ENCODE measurements at regions not wholly inside any gene's neighbourhood (a gene's known extent, or its start where the extent isn't known, plus 50 kb on each side); places are given as distances from the start of the nearest gene placed in this dataset.
"Not testable (repeated sequence)": the region's sequence is repeated elsewhere in the genome, so short reads cannot be mapped to it uniquely, and the experiment has no call there.

- DNase-seq (ENCODE audit: low spot score), result no peak
- Histone ChIP-seq H3K4me2 (no peak overlapping the region), H3K36me3 (no peaks in the 10 kb centered on the region), H3K27ac (no peak overlapping the region), H4K20me1 (ENCODE audit: low read depth) (no peaks in the 10 kb centered on the region), H3K9ac (no peak overlapping the region), H3K9me3 (ENCODE audit: low read depth) (peaks cover 6% of the 10 kb centered on the region), H2AFZ (replicated peaks) (no peak overlapping the region), H3K79me2 (ENCODE audit: low read depth) (no peaks in the 10 kb centered on the region), H3K27me3 (no peaks in the 10 kb centered on the region), H3K4me3 (no peak overlapping the region), H3K4me1 (no peaks in the 10 kb centered on the region), H3F3A (ENCODE audit: low read depth) (no peaks in the 10 kb centered on the region)
- Mint-ChIP-seq H3K27ac (no peak overlapping the region), H3K36me3 (no peaks in the 10 kb centered on the region), H3K4me1 (no peaks in the 10 kb centered on the region), H3K27me3 (ENCODE audit: insufficient read depth, low read depth) (no peaks in the 10 kb centered on the region), H3K4me3 (no peak overlapping the region), H3K9me3 (peaks cover 70% of the 10 kb centered on the region)
- no peak for TF ChIP-seq EZH2phosphoT487 (IDR thresholded peaks at IDR 0.05)
- TF ChIP-seq CTCF (IDR thresholded peaks at IDR 0.05), result no peak
- no peak for TF ChIP-seq EZH2 (IDR thresholded peaks at IDR 0.05)
These were observed 93.3 kb upstream of the ZNF267 start for GRCh38 chr16:31780342-31780741.

- Mint-ChIP-seq H3K9me3 (peaks cover 38% of the 10 kb centered on the region), H3K4me1 (no peaks in the 10 kb centered on the region), H3K27me3 (ENCODE audit: insufficient read depth, low read depth) (no peaks in the 10 kb centered on the region), H3K4me3 (no peak overlapping the region), H3K27ac (no peak overlapping the region), H3K36me3 (no peaks in the 10 kb centered on the region)
- no peak overlapping the region for H3K9ac ChIP-seq
- H3K36me3 ChIP-seq, result no peaks in the 10 kb centered on the region
- TF ChIP-seq EZH2 (IDR thresholded peaks at IDR 0.05), result no peak
- no peaks in the 10 kb centered on the region for H3F3A ChIP-seq (ENCODE audit: low read depth)
- H3K4me2 ChIP-seq, result no peak overlapping the region
- no peak for DNase-seq (ENCODE audit: low spot score)
- peaks cover 30% of the 10 kb centered on the region for H3K9me3 ChIP-seq (ENCODE audit: low read depth)
- H3K4me3 ChIP-seq, result no peak overlapping the region
- H3K27ac ChIP-seq, result no peak overlapping the region
- H3K27me3 ChIP-seq, result no peaks in the 10 kb centered on the region
- no peaks in the 10 kb centered on the region for H3K4me1 ChIP-seq
- H3K79me2 ChIP-seq (ENCODE audit: low read depth), result no peaks in the 10 kb centered on the region
- H2AFZ ChIP-seq (replicated peaks), result no peak overlapping the region
- no peaks in the 10 kb centered on the region for H4K20me1 ChIP-seq (ENCODE audit: low read depth)
These were observed 88.5 kb upstream of the ZNF267 start for GRCh38 chr16:31785126-31785525.

GRCh38 chr16:31807086-31807485 is 66.5 kb upstream of the ZNF267 start:
- H3K27ac ChIP-seq, result no peak overlapping the region
- no peak overlapping the region for H3K4me3 Mint-ChIP-seq
- H3F3A ChIP-seq (ENCODE audit: low read depth), result no peaks in the 10 kb centered on the region
- no peak overlapping the region for H3K9ac ChIP-seq
- no peaks in the 10 kb centered on the region for H3K36me3 ChIP-seq
- peaks cover 3% of the 10 kb centered on the region for H3K27me3 Mint-ChIP-seq (ENCODE audit: insufficient read depth, low read depth)
- no peaks in the 10 kb centered on the region for H4K20me1 ChIP-seq (ENCODE audit: low read depth)
- H3K4me3 ChIP-seq, result no peak overlapping the region
- no peaks in the 10 kb centered on the region for H3K4me1 ChIP-seq
- no peaks in the 10 kb centered on the region for H3K4me1 Mint-ChIP-seq
- no peak overlapping the region for H3K27ac Mint-ChIP-seq
- H3K9me3 ChIP-seq (ENCODE audit: low read depth), result peaks cover 9% of the 10 kb centered on the region
- no peaks in the 10 kb centered on the region for H3K27me3 ChIP-seq
- TF ChIP-seq EZH2 (IDR thresholded peaks at IDR 0.05) (no peak), CTCF (IDR thresholded peaks at IDR 0.05) (no peak)
- no peak overlapping the region for H2AFZ ChIP-seq (replicated peaks)
- H3K9me3 Mint-ChIP-seq, result peaks cover 8% of the 10 kb centered on the region
- H3K79me2 ChIP-seq (ENCODE audit: low read depth), result no peaks in the 10 kb centered on the region
- no peak overlapping the region for H3K4me2 ChIP-seq
- no peak for DNase-seq (ENCODE audit: low spot score)
- no peaks in the 10 kb centered on the region for H3K36me3 Mint-ChIP-seq

GRCh38 chr16:31810863-31811262 is 62.7 kb upstream of the ZNF267 start:
- Histone ChIP-seq H2AFZ (replicated peaks) (no peak overlapping the region), H3K36me3 (no peaks in the 10 kb centered on the region), H3K9me3 (ENCODE audit: low read depth) (peaks cover 9% of the 10 kb centered on the region), H3K79me2 (ENCODE audit: low read depth) (no peaks in the 10 kb centered on the region), H3K9ac (no peak overlapping the region), H3K4me3 (no peak overlapping the region), H3K4me1 (no peaks in the 10 kb centered on the region), H3K27me3 (no peaks in the 10 kb centered on the region), H3K27ac (no peak overlapping the region), H3F3A (ENCODE audit: low read depth) (no peaks in the 10 kb centered on the region), H3K4me2 (no peak overlapping the region), H4K20me1 (ENCODE audit: low read depth) (no peaks in the 10 kb centered on the region)
- Mint-ChIP-seq H3K9me3 (peaks cover 8% of the 10 kb centered on the region), H3K4me1 (no peaks in the 10 kb centered on the region), H3K27me3 (ENCODE audit: insufficient read depth, low read depth) (peaks cover 3% of the 10 kb centered on the region), H3K4me3 (no peak overlapping the region), H3K27ac (no peak overlapping the region), H3K36me3 (no peaks in the 10 kb centered on the region)
- TF ChIP-seq EZH2 (IDR thresholded peaks at IDR 0.05) (no peak), CTCF (IDR thresholded peaks at IDR 0.05) (no peak)
- no peak for DNase-seq (ENCODE audit: low spot score)

GRCh38 chr16:31816141-31816540 is 57.5 kb upstream of the ZNF267 start:
- not testable (repeated sequence) for H3K9me3 ChIP-seq (ENCODE audit: low read depth); H3K79me2 ChIP-seq (ENCODE audit: low read depth); H3K4me3 Mint-ChIP-seq; H3K4me2 ChIP-seq; H3K9ac ChIP-seq; H3K4me1 Mint-ChIP-seq; H3K27ac ChIP-seq; H3K36me3 Mint-ChIP-seq; H4K20me1 ChIP-seq (ENCODE audit: low read depth); H3K4me1 ChIP-seq; H3F3A ChIP-seq (ENCODE audit: low read depth); H2AFZ ChIP-seq (replicated peaks); H3K27me3 ChIP-seq; H3K27ac Mint-ChIP-seq; H3K36me3 ChIP-seq; H3K27me3 Mint-ChIP-seq (ENCODE audit: insufficient read depth, low read depth); DNase-seq (ENCODE audit: low spot score); H3K4me3 ChIP-seq
- peaks cover 26% of the 10 kb centered on the region for H3K9me3 Mint-ChIP-seq

All from neural progenitor cell (in vitro differentiated cells).